ENCODE measurements at regions not wholly inside any gene's neighbourhood (a gene's known extent, or its start where the extent isn't known, plus 50 kb on each side); places are given as distances from the start of the nearest gene placed in this dataset.

GRCh38 chr6:132087391-132087790, 136.2 kb upstream of the CCN2 start:
- no peak for DNase-seq

GRCh38 chr6:132085731-132086130, 134.6 kb upstream of the CCN2 start:
- DNase-seq: no peak

GRCh38 chr6:132084811-132085509, 133.8 kb upstream of the CCN2 start:
- peak; percentile 21 for DNase-seq

DNA sequence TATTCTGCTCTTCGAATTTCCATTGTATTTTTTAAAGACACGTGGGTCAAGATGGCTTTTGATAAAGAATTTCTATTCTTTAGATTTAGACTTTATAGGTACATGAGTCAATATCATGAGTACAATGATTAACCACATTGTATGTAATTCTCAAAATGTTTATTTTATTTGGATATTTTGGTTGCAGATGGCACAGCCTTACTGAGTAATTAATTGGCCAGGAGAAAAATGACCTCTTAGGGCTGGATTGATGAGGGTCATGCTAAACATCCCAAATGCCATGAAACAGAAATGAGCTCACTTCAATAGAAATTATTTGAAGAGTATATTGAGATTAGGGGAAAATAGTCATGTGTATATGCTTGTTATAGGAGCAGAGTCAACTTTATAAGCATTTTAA, 131.2 kb upstream of the CCN2 start:
- no peak for DNase-seq

- DNase-seq: no peak
These were observed 130.2 kb upstream of the CCN2 start for GRCh38 chr6:132081338-132081737.

DNA sequence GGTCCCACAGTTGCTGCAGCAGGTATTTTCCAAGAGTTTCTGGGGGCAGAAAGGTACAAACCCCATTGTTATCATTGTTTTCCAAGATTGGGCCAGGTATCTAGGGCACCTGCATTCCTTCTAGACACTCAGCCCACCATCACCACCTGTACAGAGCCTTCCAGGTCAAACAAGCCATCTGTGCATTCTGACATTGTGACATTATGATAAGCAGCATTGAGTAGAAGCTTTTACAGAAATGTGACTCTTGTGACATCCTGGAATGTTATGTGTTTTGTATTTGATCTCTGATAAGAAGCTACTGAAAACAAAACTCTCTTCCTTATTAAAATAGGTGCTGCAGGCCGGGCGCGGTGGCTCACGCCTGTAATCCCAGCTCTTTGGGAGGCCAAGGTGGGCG, 128.1 kb upstream of the CCN2 start:
- no peak for DNase-seq

- no peak for DNase-seq
These were observed 125.3 kb upstream of the CCN2 start for GRCh38 chr6:132076452-132076851.

DNA sequence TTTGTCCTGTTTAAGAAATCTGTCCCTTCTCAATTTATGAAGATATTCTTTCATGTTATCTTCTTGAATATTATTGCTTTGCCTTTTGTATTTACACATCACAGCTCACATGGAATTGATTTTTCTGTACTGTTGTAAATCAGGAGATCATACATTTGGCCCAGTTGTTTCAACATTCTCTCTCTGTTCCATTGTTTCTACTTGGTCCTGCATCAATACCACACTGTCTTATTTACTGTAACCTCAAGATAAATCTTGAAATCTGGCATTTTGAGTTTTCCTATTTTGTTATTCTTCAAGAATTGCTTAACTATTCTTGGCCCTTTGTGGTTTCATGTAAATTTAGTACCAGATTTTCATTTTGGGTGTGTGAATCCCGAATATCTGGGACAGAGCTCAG, 121.7 kb upstream of the CCN2 start:
- no peak for DNase-seq

DNA sequence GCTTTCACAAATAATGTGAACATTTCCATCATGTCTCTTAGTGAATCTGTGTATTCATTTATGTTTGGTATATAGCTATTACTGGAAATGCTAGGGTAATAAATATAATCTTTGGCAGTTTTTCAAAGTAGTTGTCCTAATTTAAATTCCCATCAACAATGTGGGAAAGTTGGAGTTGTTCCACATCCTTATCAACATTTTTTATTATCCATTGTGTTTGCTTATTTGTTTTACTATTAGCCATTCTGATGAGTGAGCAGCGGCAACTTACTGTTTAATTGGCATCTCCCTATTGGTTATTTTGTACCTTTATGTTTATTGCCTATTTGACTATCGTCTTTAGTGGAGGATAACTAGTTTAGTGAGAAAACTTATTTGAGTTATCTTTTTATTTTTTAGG, 121.1 kb upstream of the CCN2 start:
- DNase-seq: no peak

GRCh38 chr6:132070356-132070755, 119.2 kb upstream of the CCN2 start:
- peak; percentile 20 for DNase-seq

GRCh38 chr6:132068766-132069165, 117.6 kb upstream of the CCN2 start:
- DNase-seq: no peak

- DNase-seq: no peak
These were observed 116.1 kb upstream of the CCN2 start for GRCh38 chr6:132067286-132067685.

GRCh38 chr6:132065556-132065955, 114.4 kb upstream of the CCN2 start:
- DNase-seq: peak; percentile 27

DNA sequence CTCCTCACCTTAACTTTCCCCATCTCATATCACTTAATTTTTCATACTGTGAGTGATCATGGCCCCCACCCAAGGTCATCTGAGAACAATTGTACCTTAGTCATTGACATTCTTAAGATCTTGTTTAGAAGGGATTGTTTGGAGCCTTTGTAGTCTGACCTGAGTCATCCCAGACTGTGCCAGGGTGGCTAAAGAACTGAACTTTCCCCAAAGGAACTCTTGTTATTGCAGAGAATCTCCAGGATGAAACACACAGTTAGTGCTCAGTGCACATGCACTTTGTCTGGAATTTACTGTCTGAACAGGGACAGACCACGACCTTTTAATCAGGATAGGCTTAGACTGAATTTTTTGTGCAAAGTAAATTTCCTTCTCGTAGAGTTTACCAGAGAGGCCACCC, 112.6 kb upstream of the CCN2 start:
- DNase-seq: no peak

DNA sequence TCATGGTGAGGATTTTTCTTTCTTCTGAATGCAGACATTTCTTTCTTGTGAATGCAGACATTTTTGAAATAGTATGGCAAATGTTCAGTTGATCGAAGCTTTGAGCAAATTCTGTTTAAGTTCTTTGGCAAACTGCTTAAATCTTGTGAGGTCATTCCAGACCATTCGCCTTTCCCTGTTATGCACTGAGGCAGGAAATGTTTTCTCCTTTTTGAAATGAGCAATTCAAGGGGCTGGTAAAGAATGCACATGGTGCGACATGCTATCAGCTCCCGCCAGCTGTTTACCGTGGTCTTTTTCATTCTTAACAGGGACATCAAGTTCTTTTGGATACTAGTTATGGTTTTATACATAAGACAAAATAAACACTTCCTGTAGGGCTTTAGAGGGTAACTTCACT, 112.0 kb upstream of the CCN2 start:
- DNase-seq: peak; percentile 43

- no peak for DNase-seq
These were observed 111.5 kb upstream of the CCN2 start for GRCh38 chr6:132062626-132063025.

GRCh38 chr6:132061381-132061780, 110.2 kb upstream of the CCN2 start:
- no peak for DNase-seq

DNA sequence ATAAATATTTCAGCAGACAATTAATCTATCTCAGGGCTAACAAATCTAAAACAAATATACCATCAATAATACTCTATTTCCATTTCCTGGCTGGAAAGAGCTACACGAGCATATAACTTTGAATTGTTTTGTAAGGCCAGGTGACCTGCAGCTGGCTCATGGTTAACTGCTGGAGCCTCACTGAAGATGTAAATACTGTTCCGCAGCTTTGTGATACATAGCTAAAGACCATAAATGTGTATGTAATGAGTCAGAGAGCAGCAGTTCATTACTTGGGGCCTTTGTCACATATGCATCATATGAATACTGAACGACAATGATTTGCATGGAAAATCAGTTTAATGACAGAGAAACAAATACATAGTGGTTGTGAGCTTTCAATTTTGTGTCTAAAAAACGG, 109.4 kb upstream of the CCN2 start:
- no peak for DNase-seq

DNA sequence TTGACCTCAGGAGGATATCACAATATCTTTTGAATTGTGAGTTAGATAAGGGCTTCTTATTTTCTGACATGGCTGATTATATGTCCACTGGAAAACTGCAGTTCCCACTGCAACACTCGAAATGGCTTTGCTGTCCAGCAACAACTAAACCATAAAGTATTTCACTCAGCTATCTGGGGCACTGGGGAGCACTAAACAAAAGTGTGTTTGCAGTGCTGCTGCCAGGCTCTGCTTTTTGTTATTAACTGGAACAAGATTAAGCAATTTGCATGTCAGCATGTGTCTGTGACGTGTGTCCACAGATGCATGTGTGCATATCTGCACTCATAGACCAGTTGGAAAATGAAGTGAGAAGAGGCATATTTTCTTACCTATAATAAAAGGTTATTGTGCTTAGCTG, 107.8 kb upstream of the CCN2 start:
- no peak for DNase-seq

GRCh38 chr6:132054525-132054924, 103.4 kb upstream of the CCN2 start:
- DNase-seq: no peak

DNA sequence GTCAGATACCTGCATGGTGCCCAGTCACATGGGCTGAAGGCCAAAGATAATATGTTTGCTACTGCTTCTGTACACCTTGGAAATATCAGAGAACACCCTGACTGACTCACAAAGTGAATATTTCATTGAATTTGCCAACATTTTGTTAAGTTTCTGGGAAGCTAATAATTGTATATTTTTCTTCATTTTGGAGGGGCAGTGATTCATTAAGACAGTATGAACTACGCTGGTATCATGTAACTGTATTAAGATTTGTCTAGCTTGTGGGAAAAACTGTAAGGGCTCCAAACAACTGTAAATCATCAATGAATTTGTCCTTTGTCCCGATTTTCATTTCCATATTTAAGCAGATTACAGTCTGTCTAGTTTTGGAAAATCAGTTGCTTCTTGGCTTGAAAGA, 102.3 kb upstream of the CCN2 start:
- DNase-seq: no peak

GRCh38 chr6:132052096-132052495, 100.9 kb upstream of the CCN2 start:
- no peak for DNase-seq

DNA sequence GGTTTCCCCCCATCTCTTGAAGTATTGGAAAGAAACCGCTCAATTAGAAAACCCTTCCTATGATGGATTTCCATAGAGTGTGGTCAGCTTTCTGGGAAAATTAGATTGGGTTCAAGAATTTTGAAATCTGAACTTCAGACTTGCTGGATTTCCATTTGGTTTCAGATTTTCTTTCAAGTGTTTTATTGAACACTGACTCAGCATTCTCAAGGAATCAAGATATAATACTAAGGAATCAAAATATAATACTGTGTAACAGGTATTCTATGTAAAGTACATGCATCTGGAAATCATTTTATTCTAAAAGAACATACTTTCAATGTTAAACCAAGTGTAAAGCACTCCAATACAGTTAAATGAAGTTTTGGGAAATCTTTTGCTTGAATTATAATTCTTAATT, 94.7 kb upstream of the CCN2 start:
- DNase-seq: no peak

GRCh38 chr6:132043148-132043547, 92.0 kb upstream of the CCN2 start:
- no peak for DNase-seq

GRCh38 chr6:132041706-132042105, 90.5 kb upstream of the CCN2 start:
- DNase-seq: no peak

- no peak for DNase-seq
These were observed 76.9 kb upstream of the CCN2 start for GRCh38 chr6:132028029-132028428.
